ENCODE measurements at regions not wholly inside any gene's neighbourhood (a gene's known extent, or its start where the extent isn't known, plus 50 kb on each side); places are given as distances from the start of the nearest gene placed in this dataset.
A peak's percentile ranks its signal among the peaks of the same experiment; 100 is the strongest.

GRCh38 chr22:48569476-48570233 lies 1258.0 kb downstream of the BRD1 start:
- Histone ChIP-seq H3K27me3 (ENCODE audit: control insufficient read depth, insufficient read depth, low read length) (peaks cover 4% of the 10 kb centered on the region), H3K4me3 (ENCODE audit: low read length) (no peak overlapping the region), H3K36me3 (ENCODE audit: control insufficient read depth, insufficient read depth, low read length) (no peaks in the 10 kb centered on the region), H3K9me3 (ENCODE audit: control insufficient read depth, insufficient read depth, low read length) (no peaks in the 10 kb centered on the region), H3K4me1 (ENCODE audit: control insufficient read depth, insufficient read depth, low read length) (peaks cover 8% of the 10 kb centered on the region), H3K27ac (ENCODE audit: low read length) (no peak overlapping the region)
- H3K27ac Mint-ChIP-seq, result no peak overlapping the region
- H3K4me3 Mint-ChIP-seq, result no peak overlapping the region
- peaks cover 2 to 3% of the 10 kb centered on the region in 2 donors for H3K9me3 Mint-ChIP-seq
- TF ChIP-seq CTCF (IDR thresholded peaks at IDR 0.05), result no peak
- WGBS (ENCODE audit: insufficient coverage), result 94% methylated on average over 25 of the region's 25 CpGs
- intact Hi-C loops (cut with micrococcal nuclease), result no loop called here
- H3K4me1 Mint-ChIP-seq, result peaks cover 0 to 6% of the 10 kb centered on the region in 2 donors
- H3K27me3 Mint-ChIP-seq (ENCODE audit: low read depth in 2 of 2), result peaks cover 35 to 38% of the 10 kb centered on the region in 2 donors
- DNase-seq (no peak), ATAC-seq (no peak)
- peaks cover 15% of the 10 kb centered on the region for H3K36me3 Mint-ChIP-seq

GRCh38 chr22:48568736-48569330 lies 1258.8 kb downstream of the BRD1 start:
- H3K36me3 Mint-ChIP-seq, result peaks cover 15% of the 10 kb centered on the region
- DNase-seq, result no peak
- intact Hi-C loops (cut with micrococcal nuclease), result no loop called here
- Histone ChIP-seq H3K4me3 (ENCODE audit: low read length) (no peak overlapping the region), H3K4me1 (ENCODE audit: control insufficient read depth, insufficient read depth, low read length) (peaks cover 8% of the 10 kb centered on the region), H3K9me3 (ENCODE audit: control insufficient read depth, insufficient read depth, low read length) (no peaks in the 10 kb centered on the region), H3K27ac (ENCODE audit: low read length) (no peak overlapping the region), H3K36me3 (ENCODE audit: control insufficient read depth, insufficient read depth, low read length) (no peaks in the 10 kb centered on the region), H3K27me3 (ENCODE audit: control insufficient read depth, insufficient read depth, low read length) (peaks cover 4% of the 10 kb centered on the region)
- 90% methylated on average over 15 of the region's 15 CpGs for WGBS (ENCODE audit: insufficient coverage)
- peaks cover 2 to 3% of the 10 kb centered on the region in 2 donors for H3K9me3 Mint-ChIP-seq
- ATAC-seq, result no peak
- H3K4me3 Mint-ChIP-seq, result no peak overlapping the region
- H3K27me3 Mint-ChIP-seq (ENCODE audit: low read depth in 2 of 2), result peaks cover 27 to 30% of the 10 kb centered on the region in 2 donors
- no peak overlapping the region for H3K27ac Mint-ChIP-seq
- peaks cover 0 to 6% of the 10 kb centered on the region in 2 donors for H3K4me1 Mint-ChIP-seq
- TF ChIP-seq CTCF (IDR thresholded peaks at IDR 0.05), result no peak

GRCh38 chr22:48567213-48567975 lies 1260.3 kb downstream of the BRD1 start:
- Mint-ChIP-seq H3K36me3 (peaks cover 11% of the 10 kb centered on the region), H3K27ac (no peak overlapping the region), H3K4me1 (peaks cover 0 to 6% of the 10 kb centered on the region in 2 donors), H3K4me3 (peak overlapping the region; percentile 28), H3K9me3 (peaks cover 2 to 3% of the 10 kb centered on the region in 2 donors), H3K27me3 (ENCODE audit: low read depth in 2 of 2) (peaks cover 18 to 19% of the 10 kb centered on the region in 2 donors)
- H3K27ac ChIP-seq (ENCODE audit: low read length), result no peak overlapping the region
- no peak for DNase-seq
- H3K4me3 ChIP-seq (ENCODE audit: low read length), result no peak overlapping the region
- no peaks in the 10 kb centered on the region for H3K36me3 ChIP-seq (ENCODE audit: control insufficient read depth, insufficient read depth, low read length)
- no peak for TF ChIP-seq CTCF (IDR thresholded peaks at IDR 0.05)
- H3K27me3 ChIP-seq (ENCODE audit: control insufficient read depth, insufficient read depth, low read length), result peaks cover 4% of the 10 kb centered on the region
- intact Hi-C loops (cut with micrococcal nuclease), result no loop called here
- no peak for ATAC-seq
- no peaks in the 10 kb centered on the region for H3K9me3 ChIP-seq (ENCODE audit: control insufficient read depth, insufficient read depth, low read length)
- WGBS (ENCODE audit: insufficient coverage), result 13% methylated on average over 18 of the region's 18 CpGs
- H3K4me1 ChIP-seq (ENCODE audit: control insufficient read depth, insufficient read depth, low read length), result peaks cover 8% of the 10 kb centered on the region
